Activated CD4-positive, alpha-beta T cell treated with anti-CD3 and anti-CD28 coated beads for 24 hours (primary cell): ENCODE measurements at regions not wholly inside any gene's neighbourhood (a gene's known extent, or its start where the extent isn't known, plus 50 kb on each side); places are given as distances from the start of the nearest gene placed in this dataset.

Source experiments
- DNase-seq, 2 donors: peaks; one replicate each; pipeline ENCODE4 v3.0.0-alpha.2; 2020; ENCODE audit warnings: low read depth in 2 of 2

- no peak for DNase-seq
These were observed 137.6 kb downstream of the RBFOX3 start for GRCh38 chr17:79473111-79473875.

GRCh38 chr17:79470754-79471153 is 140.1 kb downstream of the RBFOX3 start:
- no peak for DNase-seq

DNA sequence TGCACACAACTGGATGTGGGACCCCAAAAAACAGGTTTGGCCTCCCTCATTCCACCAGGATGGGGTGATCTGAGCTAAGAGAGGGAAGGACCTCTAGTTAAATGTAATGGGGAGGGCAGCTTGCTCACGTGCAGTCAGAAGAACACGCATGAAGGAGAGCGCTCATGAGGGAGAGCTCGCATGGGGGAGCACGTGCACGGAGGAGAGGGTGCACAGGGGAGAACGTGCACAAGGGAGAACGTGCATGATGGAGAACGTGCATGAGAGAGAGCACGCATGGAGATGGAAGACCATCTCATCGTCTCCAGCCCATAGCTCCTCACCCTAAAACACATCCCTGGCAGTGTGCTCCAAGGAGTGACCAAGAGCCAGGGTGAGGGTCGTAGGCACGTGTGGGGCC is 141.2 kb downstream of the RBFOX3 start:
- DNase-seq: no peak

- DNase-seq: no peak
These were observed 142.5 kb downstream of the RBFOX3 start for GRCh38 chr17:79468183-79468944.

DNA sequence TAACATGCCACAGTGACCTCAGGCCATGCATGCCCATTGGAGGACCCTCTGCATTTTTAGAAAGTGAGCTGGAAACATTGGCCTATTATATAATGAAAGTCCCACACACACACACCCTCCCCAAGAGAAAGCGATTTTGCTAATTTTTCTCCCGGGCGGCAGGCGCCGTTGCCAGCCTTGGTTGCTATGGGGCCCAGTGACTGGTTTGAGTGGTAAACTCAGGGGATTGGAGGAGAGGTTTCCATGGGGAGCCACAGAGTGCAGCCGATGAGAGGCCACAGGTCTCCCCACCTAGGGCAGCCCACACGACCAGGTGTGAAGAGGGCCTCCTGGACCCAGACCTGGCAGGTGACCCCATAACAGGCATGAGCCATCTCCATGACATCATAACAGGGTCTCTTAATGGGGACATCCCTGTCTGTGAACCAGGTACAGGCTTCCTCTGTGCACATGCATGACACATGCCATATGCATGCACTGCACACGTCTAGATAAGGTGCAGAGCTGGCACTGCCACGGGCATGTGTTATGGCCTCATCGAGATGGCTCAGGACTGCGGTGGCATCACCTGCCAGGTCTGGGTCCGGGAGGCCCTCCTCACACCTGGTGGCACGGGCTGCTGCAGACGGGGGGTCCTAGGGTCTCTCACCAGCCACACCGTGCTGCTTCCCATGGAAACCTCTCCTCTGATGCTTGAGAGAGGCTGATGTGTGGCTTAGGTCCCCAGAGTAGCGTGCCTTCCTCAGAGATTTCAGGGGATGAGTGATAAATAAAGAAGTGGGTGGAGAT is 144.1 kb downstream of the RBFOX3 start:
- DNase-seq: no peak

DNA sequence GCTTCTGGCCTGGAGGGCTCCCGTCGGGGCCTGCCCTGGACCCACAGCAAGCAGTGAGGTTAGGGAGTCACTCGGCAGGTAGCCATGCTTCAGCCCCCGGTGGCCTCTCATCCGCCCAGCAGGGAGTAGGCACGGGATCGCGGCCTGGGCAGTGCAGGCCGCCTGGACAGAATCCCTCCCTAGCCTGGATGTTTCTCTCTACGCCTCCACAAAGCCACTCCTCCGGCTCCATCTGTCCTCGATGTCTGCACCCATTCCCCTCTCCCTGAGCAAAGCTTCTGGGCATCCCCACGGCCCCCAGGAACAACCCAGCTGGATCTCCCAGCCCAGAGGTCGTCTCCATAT is 145.2 kb downstream of the RBFOX3 start:
- DNase-seq: no peak

DNA sequence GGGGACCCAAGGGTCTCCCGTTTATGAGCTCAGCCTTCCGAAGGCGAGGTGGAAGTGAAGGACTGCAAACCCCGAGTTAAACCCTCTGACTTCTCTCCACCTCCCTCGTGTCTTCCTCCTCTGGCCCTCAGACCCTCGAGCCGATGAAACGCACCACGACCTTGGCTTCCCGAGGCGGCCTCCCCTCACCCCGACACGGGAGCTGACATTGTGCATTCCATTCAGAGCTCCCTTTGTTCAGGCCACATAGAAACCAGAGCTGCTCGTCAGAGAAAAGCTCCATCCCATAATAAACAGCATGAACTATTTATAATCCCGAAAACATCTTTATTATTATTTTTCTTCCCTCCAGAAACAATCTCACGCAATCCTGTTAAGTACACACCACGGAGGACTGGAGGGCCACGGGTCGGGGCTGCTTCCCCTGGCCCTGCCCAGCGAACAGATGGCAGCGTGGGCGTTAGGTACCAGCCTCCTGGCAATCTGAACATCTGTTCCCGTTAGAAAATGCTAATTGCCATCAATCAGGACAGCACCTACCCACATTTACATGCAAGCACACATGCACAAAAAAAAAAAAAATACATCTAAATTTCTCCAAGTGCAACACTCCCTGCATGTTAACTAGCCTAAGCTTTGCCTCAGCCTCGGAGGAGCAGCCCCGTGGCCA is 145.7 kb downstream of the RBFOX3 start:
- DNase-seq: no peak

DNA sequence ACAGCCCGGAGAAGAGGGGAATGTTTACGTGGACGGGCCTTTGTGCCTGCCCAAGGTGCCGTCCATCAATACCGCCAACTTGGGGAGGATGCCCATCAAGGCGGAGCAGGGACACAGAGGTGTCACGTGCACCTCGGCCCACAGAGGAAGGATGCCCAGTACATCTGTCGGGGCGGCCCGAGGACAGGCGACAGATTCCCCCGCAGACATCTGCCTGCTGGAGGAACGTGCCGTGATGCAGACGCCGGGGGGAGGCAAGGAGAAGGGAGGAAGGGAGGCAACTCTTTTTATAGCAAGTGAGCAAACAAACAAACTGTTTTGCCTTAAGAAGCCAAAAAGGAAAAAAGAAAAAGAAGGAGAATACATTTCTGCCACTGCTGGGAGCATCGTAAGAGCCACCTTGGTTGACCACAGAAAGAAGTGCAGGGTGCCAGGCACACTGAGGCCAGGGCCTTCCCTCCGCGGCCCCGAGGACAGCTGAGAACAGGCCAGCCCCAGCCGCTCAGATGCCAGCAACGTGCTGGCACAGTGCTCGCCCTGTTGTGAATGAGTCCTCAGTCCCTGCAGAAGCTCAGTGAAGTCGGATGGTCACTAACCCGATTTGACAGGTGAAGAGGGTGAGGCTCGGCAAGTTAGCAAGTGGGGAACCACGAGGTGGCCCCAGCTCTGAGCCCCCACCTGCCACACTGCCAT is 146.4 kb downstream of the RBFOX3 start:
- no peak for DNase-seq

GRCh38 chr17:79463421-79464317 is 147.2 kb downstream of the RBFOX3 start:
- no peak for DNase-seq

GRCh38 chr17:79461041-79461440 is 149.8 kb downstream of the RBFOX3 start:
- no peak for DNase-seq

- DNase-seq: no peak
These were observed 151.0 kb downstream of the RBFOX3 start for GRCh38 chr17:79459846-79460245.

DNA sequence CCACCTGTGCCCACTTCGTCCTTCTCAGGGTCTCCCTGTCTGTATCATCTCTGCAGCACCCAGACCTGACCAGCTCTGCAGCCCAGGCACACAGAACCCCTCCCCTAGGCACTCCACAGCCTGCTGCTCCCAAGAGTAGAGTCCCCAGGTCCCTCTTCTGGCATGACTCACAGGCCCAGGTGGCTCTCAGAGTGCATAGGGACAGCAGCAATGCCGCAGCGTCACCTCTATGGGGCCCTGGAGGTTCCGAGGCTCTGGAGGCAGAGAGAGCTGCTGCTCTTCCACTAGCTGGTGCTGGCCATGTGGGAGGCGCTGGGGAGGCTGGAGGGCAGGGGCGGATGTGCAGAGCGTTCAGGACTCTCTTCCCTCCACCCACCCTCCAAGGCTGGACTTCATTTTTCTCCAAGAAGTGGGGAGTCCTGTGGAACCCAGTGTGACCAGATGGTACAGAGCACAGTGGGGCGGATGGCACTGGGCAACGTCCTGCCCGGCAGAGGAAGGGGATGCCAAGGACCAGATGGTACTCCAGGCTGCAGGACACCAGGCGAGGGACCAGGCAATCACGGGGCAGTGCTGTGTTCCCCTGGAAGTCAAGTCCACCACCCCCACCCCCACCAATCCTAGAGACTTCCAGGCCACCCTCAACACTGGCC is 151.7 kb downstream of the RBFOX3 start:
- DNase-seq: no peak

GRCh38 chr17:79458356-79458755 is 152.5 kb downstream of the RBFOX3 start:
- DNase-seq: no peak

DNA sequence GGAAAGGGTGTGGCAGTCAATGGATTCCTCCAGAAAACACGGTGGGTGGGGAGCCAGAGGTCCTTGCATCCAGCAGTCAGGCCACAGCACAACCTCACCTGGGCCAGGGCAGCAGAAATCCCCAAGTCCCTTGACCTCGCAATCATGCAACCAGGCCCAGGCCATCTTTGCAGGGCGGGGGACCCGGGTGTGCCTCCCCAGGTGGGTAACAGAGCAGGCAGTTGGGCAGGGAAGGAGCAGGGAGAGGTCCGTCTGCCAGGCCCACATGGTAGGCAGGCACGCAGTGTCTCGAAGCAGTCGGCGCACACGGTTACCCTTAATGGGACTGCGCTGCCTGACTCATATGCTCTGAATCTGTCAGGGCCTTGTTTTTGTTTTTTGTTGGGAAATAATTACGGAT is 153.0 kb downstream of the RBFOX3 start:
- DNase-seq: no peak

DNA sequence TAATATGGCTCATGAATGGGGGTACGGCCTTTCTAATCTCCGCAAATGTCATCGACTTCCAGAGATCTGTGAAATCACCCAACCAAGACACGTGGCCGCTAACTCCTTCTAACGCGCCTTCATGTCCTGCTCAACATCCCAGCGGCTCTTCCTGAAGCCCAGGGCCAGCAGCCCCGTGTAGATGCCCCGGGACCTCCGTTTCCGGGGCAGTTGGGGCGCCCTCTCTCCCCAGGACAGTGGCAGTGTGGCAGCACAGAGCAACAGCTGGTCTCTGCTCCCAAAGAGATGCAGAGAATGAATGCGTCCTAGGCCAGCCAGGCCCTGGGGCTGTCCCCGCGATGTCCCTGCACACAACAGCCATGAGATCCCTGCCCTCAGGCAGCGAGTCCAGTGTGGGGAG is 153.5 kb downstream of the RBFOX3 start:
- DNase-seq: no peak

GRCh38 chr17:79455636-79456035 is 155.2 kb downstream of the RBFOX3 start:
- no peak for DNase-seq

DNA sequence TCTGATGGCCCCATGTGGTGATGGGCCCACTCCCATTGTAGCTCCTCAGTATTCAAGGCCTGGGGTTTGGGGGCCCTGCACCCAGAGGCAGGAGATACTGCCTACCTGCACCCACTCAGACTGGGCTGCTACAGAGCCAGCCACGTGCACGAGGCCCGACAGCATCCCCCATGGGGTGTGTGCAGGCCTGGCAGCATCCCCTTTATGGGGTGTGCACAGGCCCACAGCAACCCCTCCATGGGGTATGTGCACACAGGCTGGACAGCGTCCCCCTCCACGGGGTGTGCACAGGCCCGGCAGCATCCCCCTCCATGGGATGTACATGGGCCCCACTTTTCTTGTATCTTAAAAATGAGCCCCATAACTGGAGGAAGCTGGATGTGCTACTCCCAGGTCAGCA is 156.0 kb downstream of the RBFOX3 start:
- DNase-seq: no peak

DNA sequence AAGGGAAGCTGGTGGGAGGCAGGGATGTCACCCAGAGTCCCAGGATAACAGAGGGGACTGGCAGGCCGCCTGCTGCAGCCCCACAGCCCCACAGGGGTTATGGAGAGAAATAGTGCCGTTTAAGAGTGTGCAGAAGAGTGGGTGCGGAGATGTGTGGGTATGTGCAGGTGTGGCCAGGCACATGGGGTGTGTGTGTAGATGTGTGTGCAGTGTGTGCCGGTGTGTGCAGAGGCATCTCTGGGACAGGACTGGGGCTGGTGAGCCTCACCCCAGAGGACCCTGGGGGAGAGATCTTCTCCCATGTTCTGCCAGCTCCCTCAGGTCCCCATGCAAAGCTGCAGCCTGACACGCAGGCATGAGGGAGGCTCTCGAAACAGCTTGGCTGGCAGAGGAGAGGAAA is 157.4 kb downstream of the RBFOX3 start:
- no peak for DNase-seq

GRCh38 chr17:79452706-79453105 is 158.1 kb downstream of the RBFOX3 start:
- no peak for DNase-seq

- DNase-seq: no peak
These were observed 159.7 kb downstream of the RBFOX3 start for GRCh38 chr17:79451167-79451566.
